ENCODE measurements at regions not wholly inside any gene's neighbourhood (a gene's known extent, or its start where the extent isn't known, plus 50 kb on each side); places are given as distances from the start of the nearest gene placed in this dataset.

- no peak for TF ChIP-seq JUND (IDR thresholded peaks at IDR 0.05)
- TF ChIP-seq YY1 (IDR thresholded peaks at IDR 0.05) = no peak
- no peak for TF ChIP-seq CTCF (IDR thresholded peaks at IDR 0.05; ENCODE audit: low read depth, low read length, missing input control)
- TF ChIP-seq REST (IDR thresholded peaks at IDR 0.05) = no peak
- no peak for TF ChIP-seq GABPA (IDR thresholded peaks at IDR 0.05 in 1 of 2, conservative IDR thresholded peaks at IDR 0.05 in 1 of 2)
- TF ChIP-seq EGR1 (IDR thresholded peaks at IDR 0.05; ENCODE audit: low read depth in 2 of 2) = no peak
- TF ChIP-seq TAF1 (conservative IDR thresholded peaks at IDR 0.05) = no peak
- no peak for TF ChIP-seq SP1 (IDR thresholded peaks at IDR 0.05)
- TF ChIP-seq RAD21 (IDR thresholded peaks at IDR 0.05) = no peak
- no peak for TF ChIP-seq HNF4A (conservative IDR thresholded peaks at IDR 0.05)
- TF ChIP-seq MAX (IDR thresholded peaks at IDR 0.05) = no peak
- no peak for TF ChIP-seq FOXA2 (IDR thresholded peaks at IDR 0.05)
- no peak for TF ChIP-seq HNF4G (IDR thresholded peaks at IDR 0.05)
- TF ChIP-seq NR2F2 (IDR thresholded peaks at IDR 0.05) = no peak
- no peak for TF ChIP-seq RXRA (IDR thresholded peaks at IDR 0.05)
- no peak for DNase-seq (ENCODE audit: low spot score)
- no peaks in the 10 kb centered on the region for H3K4me1 ChIP-seq (ENCODE audit: control insufficient read depth in 4 of 4, insufficient read depth in 4 of 4, low read length in 3 of 4)
- no peak overlapping the region for H3K9ac ChIP-seq (ENCODE audit: low read depth in 1 of 2, low read length in 2 of 2)
- H3K27me3 ChIP-seq (ENCODE audit: control insufficient read depth in 4 of 4, insufficient read depth in 4 of 4, low read length in 3 of 4) = no peaks in the 10 kb centered on the region
- H3K9me3 ChIP-seq (ENCODE audit: control insufficient read depth in 4 of 4, low read length in 3 of 4) = no peaks in the 10 kb centered on the region
- no peaks in the 10 kb centered on the region for H3K36me3 ChIP-seq (ENCODE audit: control insufficient read depth in 4 of 4, insufficient read depth in 3 of 4, low read depth in 1 of 4, low read length in 3 of 4)
- no peak overlapping the region for H3K27ac ChIP-seq (ENCODE audit: low read depth in 1 of 2, low read length in 2 of 2)
- no peak overlapping the region for H3K4me3 ChIP-seq (ENCODE audit: low read depth in 1 of 3, low read length in 3 of 3)
Observed at GRCh38 chr7:119684763-119685162, 588.2 kb upstream of the KCND2 start.

GRCh38 chr7:119685906-119686305, 587.1 kb upstream of the KCND2 start:
- Histone ChIP-seq H3K27me3 (ENCODE audit: control insufficient read depth in 4 of 4, insufficient read depth in 4 of 4, low read length in 3 of 4) (no peaks in the 10 kb centered on the region), H3K9me3 (ENCODE audit: control insufficient read depth in 4 of 4, low read length in 3 of 4) (no peaks in the 10 kb centered on the region), H3K36me3 (ENCODE audit: control insufficient read depth in 4 of 4, insufficient read depth in 3 of 4, low read depth in 1 of 4, low read length in 3 of 4) (no peaks in the 10 kb centered on the region), H3K4me1 (ENCODE audit: control insufficient read depth in 4 of 4, insufficient read depth in 4 of 4, low read length in 3 of 4) (no peaks in the 10 kb centered on the region), H3K27ac (ENCODE audit: low read depth in 1 of 2, low read length in 2 of 2) (no peak overlapping the region), H3K4me3 (ENCODE audit: low read depth in 1 of 3, low read length in 3 of 3) (no peak overlapping the region), H3K9ac (ENCODE audit: low read depth in 1 of 2, low read length in 2 of 2) (no peak overlapping the region)
- TF ChIP-seq ATF3 (IDR thresholded peaks at IDR 0.05) = no peak
- TF ChIP-seq MAX (IDR thresholded peaks at IDR 0.05) = no peak
- no peak for TF ChIP-seq EGR1 (IDR thresholded peaks at IDR 0.05; ENCODE audit: low read depth in 2 of 2)
- TF ChIP-seq YY1 (IDR thresholded peaks at IDR 0.05) = no peak
- DNase-seq (ENCODE audit: low spot score) = no peak
- 74% methylated on average over 2 of the region's 2 CpGs for WGBS

Measured in liver (tissue), 8 donors.